MM.1S (cell line): ENCODE measurements at regions not wholly inside any gene's neighbourhood (a gene's known extent, or its start where the extent isn't known, plus 50 kb on each side); places are given as distances from the start of the nearest gene placed in this dataset.

Experiments used
- DNase-seq: peaks from one replicate; pipeline ENCODE4 v3.0.0-alpha.2; 2015
- H2AFZ ChIP-seq: fragments of 300-600 bp; sonication (generic); 2 replicates; pipeline ENCODE4 v1.6.0; 2016; ENCODE audit warnings: antibody characterized with exemption, low read length
- H3F3A ChIP-seq: fragments of 300-600 bp; sonication (generic); 2 replicates; pipeline ENCODE4 v1.6.1; 2016; ENCODE audit warnings: mild to moderate bottlenecking, antibody characterized with exemption, low read length, moderate library complexity, mixed read lengths; ENCODE audit not compliant: insufficient read depth
- H3K27ac ChIP-seq: fragments of 300-600 bp; sonication (generic); 2 replicates; pipeline ENCODE4 v1.5.1; 2016; ENCODE audit warnings: mild to moderate bottlenecking, low read length
- H3K27me3 ChIP-seq: fragments of 300-600 bp; sonication (generic); replicated peaks from 2 replicates; pipeline ENCODE4 v1.6.0; 2016; ENCODE audit warnings: low read length; ENCODE audit not compliant: insufficient read depth
- H3K36me3 ChIP-seq: fragments of 300-600 bp; sonication (generic); replicated peaks from 2 replicates; pipeline ENCODE4 v1.6.1; 2016; ENCODE audit warnings: mild to moderate bottlenecking, low read length, mixed read lengths; ENCODE audit not compliant: insufficient read depth
- H3K4me1 ChIP-seq: fragments of 300-600 bp; sonication (generic); 2 replicates; pipeline ENCODE4 v1.6.1; 2016; ENCODE audit warnings: low read length, mixed read lengths
- H3K4me2 ChIP-seq: fragments of 300-600 bp; sonication (generic); 2 replicates; pipeline ENCODE4 v1.6.0; 2016; ENCODE audit warnings: low read depth, low read length
- H3K4me3 ChIP-seq: fragments of 300-600 bp; sonication (generic); 2 replicates; pipeline ENCODE4 v1.5.1; 2016; ENCODE audit warnings: low read length, mixed read lengths
- H3K79me2 ChIP-seq: fragments of 300-600 bp; sonication (generic); 2 replicates; pipeline ENCODE4 v1.6.1; 2016; ENCODE audit warnings: mixed run types, low read length, mixed read lengths
- H3K9ac ChIP-seq: fragments of 300-600 bp; sonication (generic); 2 replicates; pipeline ENCODE4 v1.6.1; 2016; ENCODE audit warnings: low read length, mixed read lengths
- H3K9me2 ChIP-seq: fragments of 300-600 bp; sonication (generic); replicated peaks from 2 replicates; pipeline ENCODE4 v1.6.1; 2016; ENCODE audit warnings: mild to moderate bottlenecking, low read length, mixed read lengths; ENCODE audit not compliant: insufficient read depth
- H3K9me3 ChIP-seq: fragments of 300-600 bp; sonication (generic); replicated peaks from 2 replicates; pipeline ENCODE4 v1.6.1; 2016; ENCODE audit warnings: mild to moderate bottlenecking, low read length, mixed read lengths; ENCODE audit not compliant: insufficient read depth
- H4K20me1 ChIP-seq: fragments of 300-600 bp; sonication (generic); 2 replicates; pipeline ENCODE4 v1.6.1; 2016; ENCODE audit warnings: mild to moderate bottlenecking, low read length, moderate library complexity, mixed read lengths; ENCODE audit not compliant: insufficient read depth
- EZH2 ChIP-seq: fragments of 300-600 bp; sonication (generic); optimal IDR thresholded peaks from 2 replicates; pipeline ENCODE3; 2017; ENCODE audit warnings: low read depth, mild to moderate bottlenecking, antibody characterized with exemption, low read length, mixed read lengths
- EZH2phosphoT487 ChIP-seq: fragments of 300-600 bp; sonication (generic); IDR thresholded peaks from 2 replicates; pipeline ENCODE4 v1.6.1; 2018; ENCODE audit warnings: antibody characterized with exemption, low read length
- TF ChIP-seq, protein P1 (sequence below): fragments of 300-600 bp; sonication (generic); IDR thresholded peaks from 2 replicates; pipeline ENCODE4 v1.5.1; 2016; ENCODE audit warnings: antibody characterized with exemption, low read length, mixed read lengths

DNA sequence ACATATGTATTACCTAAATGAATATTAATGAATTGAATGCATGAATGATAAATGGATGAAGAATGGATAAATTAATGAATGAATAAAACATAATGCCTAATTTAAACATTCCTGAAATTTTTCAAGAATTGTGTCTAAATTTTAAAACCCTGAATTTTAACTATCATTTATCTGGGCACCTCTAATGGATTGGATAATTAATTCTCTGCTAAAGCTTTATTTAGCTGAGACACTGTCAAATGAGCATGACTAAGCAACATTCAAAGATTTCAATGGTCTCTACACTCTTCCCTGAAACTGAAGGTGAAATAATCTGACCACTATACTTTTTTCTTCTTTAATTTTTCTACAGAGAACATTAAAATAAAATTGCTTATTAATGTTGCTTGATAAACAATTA is 1197.7 kb downstream of the C4orf33 start:
- no peak for TF ChIP-seq EZH2
- TF ChIP-seq EZH2phosphoT487, result no peak
- TF ChIP-seq, protein P1, sequence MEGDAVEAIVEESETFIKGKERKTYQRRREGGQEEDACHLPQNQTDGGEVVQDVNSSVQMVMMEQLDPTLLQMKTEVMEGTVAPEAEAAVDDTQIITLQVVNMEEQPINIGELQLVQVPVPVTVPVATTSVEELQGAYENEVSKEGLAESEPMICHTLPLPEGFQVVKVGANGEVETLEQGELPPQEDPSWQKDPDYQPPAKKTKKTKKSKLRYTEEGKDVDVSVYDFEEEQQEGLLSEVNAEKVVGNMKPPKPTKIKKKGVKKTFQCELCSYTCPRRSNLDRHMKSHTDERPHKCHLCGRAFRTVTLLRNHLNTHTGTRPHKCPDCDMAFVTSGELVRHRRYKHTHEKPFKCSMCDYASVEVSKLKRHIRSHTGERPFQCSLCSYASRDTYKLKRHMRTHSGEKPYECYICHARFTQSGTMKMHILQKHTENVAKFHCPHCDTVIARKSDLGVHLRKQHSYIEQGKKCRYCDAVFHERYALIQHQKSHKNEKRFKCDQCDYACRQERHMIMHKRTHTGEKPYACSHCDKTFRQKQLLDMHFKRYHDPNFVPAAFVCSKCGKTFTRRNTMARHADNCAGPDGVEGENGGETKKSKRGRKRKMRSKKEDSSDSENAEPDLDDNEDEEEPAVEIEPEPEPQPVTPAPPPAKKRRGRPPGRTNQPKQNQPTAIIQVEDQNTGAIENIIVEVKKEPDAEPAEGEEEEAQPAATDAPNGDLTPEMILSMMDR, result no peak
- H3K79me2 ChIP-seq, result no peaks in the 10 kb centered on the region
- no peak overlapping the region for H2AFZ ChIP-seq

DNA sequence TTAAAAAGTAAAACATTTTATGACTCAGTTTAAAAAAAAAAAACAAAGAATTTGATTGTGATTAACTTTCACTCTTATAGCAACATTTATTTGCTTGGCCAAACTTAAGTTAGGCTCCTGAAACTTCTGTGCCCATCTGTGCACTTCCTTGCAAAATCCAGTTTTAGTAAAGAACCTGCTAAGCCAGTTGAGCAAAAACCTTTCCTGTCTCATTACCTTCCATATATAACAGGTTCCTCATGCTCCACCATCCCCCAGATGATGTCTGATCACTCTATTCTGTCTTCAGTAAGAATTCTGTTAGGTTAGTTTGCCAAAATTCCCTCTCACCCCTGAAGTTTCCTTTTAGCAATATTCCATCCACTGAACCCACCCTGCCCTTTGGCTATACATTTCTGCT is 1200.5 kb downstream of the C4orf33 start:
- no peak overlapping the region for H3K4me2 ChIP-seq
- no peak overlapping the region for H3K27ac ChIP-seq
- no peak overlapping the region for H3K9ac ChIP-seq
- no peaks in the 10 kb centered on the region for H3K79me2 ChIP-seq
- H3K4me1 ChIP-seq, result no peaks in the 10 kb centered on the region
- no peak overlapping the region for H2AFZ ChIP-seq
- DNase-seq, result no peak
- H3K4me3 ChIP-seq, result no peak overlapping the region
- no peaks in the 10 kb centered on the region for H4K20me1 ChIP-seq
- H3K9me2 ChIP-seq, result no peaks in the 10 kb centered on the region
- H3K36me3 ChIP-seq, result no peaks in the 10 kb centered on the region
- TF ChIP-seq EZH2phosphoT487 (no peak), EZH2 (no peak)
- TF ChIP-seq, protein P1, result no peak
- no peaks in the 10 kb centered on the region for H3K9me3 ChIP-seq
- H3F3A ChIP-seq, result no peaks in the 10 kb centered on the region
- H3K27me3 ChIP-seq, result no peaks in the 10 kb centered on the region

More for the DNA sequence above, 1197.7 kb downstream of the C4orf33 start:
- H3K9me3 ChIP-seq, result no peaks in the 10 kb centered on the region
- no peaks in the 10 kb centered on the region for H3K27me3 ChIP-seq
- no peaks in the 10 kb centered on the region for H3F3A ChIP-seq
- no peaks in the 10 kb centered on the region for H4K20me1 ChIP-seq
- H3K9me2 ChIP-seq, result no peaks in the 10 kb centered on the region
- no peak overlapping the region for H3K9ac ChIP-seq
- no peak overlapping the region for H3K4me2 ChIP-seq
- no peaks in the 10 kb centered on the region for H3K4me1 ChIP-seq
- no peak for DNase-seq
- no peaks in the 10 kb centered on the region for H3K36me3 ChIP-seq
- H3K27ac ChIP-seq, result no peak overlapping the region
- H3K4me3 ChIP-seq, result no peak overlapping the region

DNA sequence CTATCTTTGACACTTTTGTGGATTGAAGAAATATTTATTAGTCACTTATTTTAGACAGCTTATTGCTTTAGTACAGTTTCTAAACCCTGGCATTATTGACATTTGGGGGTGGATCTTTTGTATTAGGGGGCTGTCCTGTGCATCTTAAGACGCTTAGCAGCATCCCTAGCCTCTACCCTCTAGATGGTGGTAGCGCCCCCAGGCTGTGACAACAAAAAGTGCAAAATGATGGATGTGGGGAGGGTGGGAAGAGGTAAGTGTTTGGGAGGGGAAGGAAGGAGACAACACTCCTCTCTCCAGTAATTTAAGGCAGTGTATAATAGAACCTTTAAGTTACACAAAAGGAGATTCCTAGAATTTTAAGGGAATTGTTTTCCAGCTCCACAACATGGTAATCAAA is 1210.6 kb downstream of the C4orf33 start:
- Histone ChIP-seq H3F3A (no peaks in the 10 kb centered on the region), H3K4me2 (no peak overlapping the region), H2AFZ (no peak overlapping the region), H3K27ac (no peak overlapping the region), H4K20me1 (no peaks in the 10 kb centered on the region), H3K36me3 (no peaks in the 10 kb centered on the region), H3K9me3 (no peaks in the 10 kb centered on the region), H3K9me2 (no peaks in the 10 kb centered on the region), H3K9ac (no peak overlapping the region), H3K4me1 (no peaks in the 10 kb centered on the region), H3K27me3 (no peaks in the 10 kb centered on the region), H3K79me2 (no peaks in the 10 kb centered on the region), H3K4me3 (no peak overlapping the region)
- TF ChIP-seq, protein P1, result no peak
- TF ChIP-seq EZH2phosphoT487 (no peak), EZH2 (no peak)
- DNase-seq, result no peak
